ENCODE measurements at regions not wholly inside any gene's neighbourhood (a gene's known extent, or its start where the extent isn't known, plus 50 kb on each side); places are given as distances from the start of the nearest gene placed in this dataset.

- TF ChIP-seq CTCF (IDR thresholded peaks at IDR 0.05; ENCODE audit: insufficient read depth, low read length, poor library complexity, severe bottlenecking) (no peak), EZH2phosphoT487 (conservative IDR thresholded peaks at IDR 0.05; ENCODE audit: low read length) (no peak)
Observed at GRCh38 chr1:209232759-209233158, 350.8 kb upstream of the CAMK1G start.

All from SU-DHL-6 (cell line).